Vagina (tissue), 2 donors: ENCODE measurements at regions not wholly inside any gene's neighbourhood (a gene's known extent, or its start where the extent isn't known, plus 50 kb on each side); places are given as distances from the start of the nearest gene placed in this dataset.

Experiments used
- CTCF ChIP-seq, 3 experiments: fragments of 450-650 bp in 2 of 3; fragments of 200-600 bp in 1 of 3; sonication (generic) in 1 of 3; IDR thresholded peaks; one replicate each; pipeline ENCODE4 v1.5.1; 2017 to 2019; ENCODE audit warnings: antibody characterized with exemption in 3 of 3, mild to moderate bottlenecking in 2 of 3, moderate library complexity in 2 of 3
- POLR2A ChIP-seq, 2 donors: fragments of 450-650 bp; IDR thresholded peaks; one replicate each; pipeline ENCODE4 v1.6.1; 2017; ENCODE audit warnings: antibody characterized with exemption in 2 of 2, mild to moderate bottlenecking in 2 of 2, moderate library complexity in 2 of 2

- TF ChIP-seq CTCF (IDR thresholded peaks at IDR 0.05): no peak
- TF ChIP-seq POLR2A (IDR thresholded peaks at IDR 0.05): no peak
Measured at GRCh38 chr13:80195649-80196048, 145.3 kb downstream of the SPRY2 start.
